ENCODE measurements at regions not wholly inside any gene's neighbourhood (a gene's known extent, or its start where the extent isn't known, plus 50 kb on each side); places are given as distances from the start of the nearest gene placed in this dataset.
A peak's percentile ranks its signal among the peaks of the same experiment; 100 is the strongest.
"Not testable (repeated sequence)": the region's sequence is repeated elsewhere in the genome, so short reads cannot be mapped to it uniquely, and the experiment has no call there.

DNA sequence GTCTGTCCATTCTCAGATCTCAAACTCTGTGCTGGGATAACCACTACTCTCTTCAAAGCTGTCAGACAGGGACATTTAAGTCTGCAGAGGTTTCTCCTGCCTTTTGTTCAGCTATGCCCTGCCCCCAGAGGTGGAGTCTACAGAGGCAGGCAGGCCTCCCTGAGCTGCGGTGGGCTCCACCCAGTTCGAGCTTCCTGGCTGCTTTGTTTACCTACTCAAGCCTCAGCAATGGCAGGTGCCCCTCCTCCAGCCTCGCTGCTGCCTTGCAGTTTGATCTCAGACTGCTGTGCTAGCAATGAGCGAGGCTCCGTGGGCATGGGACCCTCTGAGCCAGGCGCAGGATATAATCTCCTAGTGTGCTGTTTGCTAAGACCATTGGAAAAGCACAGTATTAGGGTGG, 53.1 kb upstream of the HUNK start:
- DNase-seq (ENCODE audit: low spot score) = not testable (repeated sequence)

- not testable (repeated sequence) for DNase-seq (ENCODE audit: low spot score)
These were observed 58.5 kb upstream of the HUNK start for GRCh38 chr21:31814356-31814755.

GRCh38 chr21:31813862-31814261, 59.0 kb upstream of the HUNK start:
- no peak for DNase-seq (ENCODE audit: low spot score)

DNA sequence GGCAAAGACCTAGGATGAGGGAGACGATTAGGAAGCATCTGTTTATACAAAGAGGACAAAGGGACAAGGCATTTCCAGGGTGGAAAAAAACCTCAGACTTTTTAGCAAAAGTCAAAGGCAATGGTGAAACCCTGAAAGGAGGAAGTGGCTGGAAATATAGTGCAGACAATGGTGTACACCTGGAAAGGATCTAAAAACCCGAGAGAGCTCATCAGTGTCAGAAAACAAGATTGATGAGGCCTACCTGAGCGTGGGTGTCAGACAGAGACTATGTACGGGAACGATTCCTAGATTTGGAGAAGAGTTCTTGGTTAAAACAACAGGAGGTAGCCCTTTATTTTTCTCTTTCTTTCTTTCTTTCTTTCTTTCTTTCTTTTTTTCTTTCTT, 68.8 kb upstream of the HUNK start:
- no peak for DNase-seq (ENCODE audit: low spot score)

- DNase-seq (ENCODE audit: low spot score) = no peak
These were observed 69.5 kb upstream of the HUNK start for GRCh38 chr21:31803039-31804007.

DNA sequence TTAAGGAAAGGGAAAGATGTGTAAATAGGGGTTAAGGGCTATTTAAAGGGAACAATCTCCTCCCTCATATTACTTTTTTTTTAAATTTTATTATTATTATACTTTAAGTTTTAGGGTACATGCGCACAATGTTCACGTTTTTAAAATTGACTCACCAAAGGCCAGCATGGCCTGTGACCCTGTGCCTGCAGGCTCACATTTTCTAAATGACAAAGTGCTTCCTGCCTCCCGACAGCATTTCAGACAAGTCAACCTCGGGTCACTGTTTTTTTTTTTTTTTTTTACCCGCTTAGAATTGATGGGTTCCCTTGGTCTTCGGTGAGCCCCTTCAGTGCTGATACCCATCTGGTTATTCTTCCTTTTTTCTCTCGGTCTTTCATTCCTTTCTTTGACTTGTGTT, 70.4 kb upstream of the SCAF4 start:
- DNase-seq (ENCODE audit: low spot score) = no peak

GRCh38 chr21:31801551-31802219, 69.8 kb upstream of the SCAF4 start:
- no peak for DNase-seq (ENCODE audit: low spot score)

DNA sequence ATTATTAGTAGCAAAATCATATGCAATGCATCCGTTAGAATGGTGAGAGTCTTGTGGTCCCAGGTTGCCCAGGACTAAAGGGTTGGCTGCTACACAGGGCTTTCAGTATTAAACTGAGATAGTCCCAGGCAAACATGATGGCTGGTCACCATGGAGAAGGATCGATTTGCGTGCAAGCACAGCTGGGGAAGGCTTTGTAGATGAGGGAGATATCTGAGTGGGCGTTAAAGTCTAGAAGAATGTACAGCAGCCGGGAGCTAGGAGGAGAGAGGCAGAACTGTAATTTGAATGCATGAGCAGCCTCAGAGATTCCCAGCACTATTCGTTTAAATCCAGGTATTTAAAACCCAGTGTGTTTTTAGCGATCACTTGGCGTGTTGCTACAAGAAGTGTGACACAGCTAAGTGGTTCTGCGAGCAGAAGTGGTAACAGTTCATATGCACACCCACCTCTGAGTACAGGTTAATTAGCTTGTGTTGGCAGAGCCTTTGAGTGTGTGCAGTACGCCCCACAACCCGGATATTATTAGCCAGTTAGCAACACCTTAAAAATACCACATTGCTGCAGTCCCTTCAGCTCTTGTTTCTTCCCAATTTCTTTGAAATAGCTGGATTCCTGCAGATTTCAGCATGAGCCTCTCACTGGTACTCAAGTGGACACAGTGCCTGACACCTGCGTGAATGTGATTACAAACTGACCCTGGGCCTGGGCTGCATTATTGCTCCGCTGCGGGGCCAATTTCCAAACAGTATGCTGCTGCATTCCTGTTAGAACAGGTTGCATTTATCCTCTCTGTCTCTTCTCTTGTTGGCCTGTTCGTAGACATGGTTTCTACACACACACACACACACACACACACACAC, 67.2 kb upstream of the SCAF4 start:
- DNase-seq (ENCODE audit: low spot score) = no peak

DNA sequence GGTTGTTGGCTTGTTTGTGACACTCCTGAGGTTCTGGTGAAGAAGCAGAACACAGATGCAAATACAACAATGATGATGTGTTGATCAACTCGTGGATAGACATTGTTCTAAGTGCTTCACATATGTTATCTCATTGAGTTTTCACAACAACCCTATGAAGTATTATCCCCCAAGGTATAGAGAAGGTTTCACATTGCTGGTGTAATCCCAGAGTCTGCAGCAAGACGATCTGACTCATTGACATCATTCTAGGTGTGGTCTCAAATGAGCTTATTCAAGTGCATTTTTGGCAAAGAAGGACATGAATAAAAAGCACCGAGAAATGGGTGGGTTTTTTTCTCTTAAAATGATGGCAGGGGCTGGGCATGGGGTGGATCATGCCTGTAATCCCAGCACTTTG, 64.1 kb upstream of the SCAF4 start:
- DNase-seq (ENCODE audit: low spot score) = no peak

DNA sequence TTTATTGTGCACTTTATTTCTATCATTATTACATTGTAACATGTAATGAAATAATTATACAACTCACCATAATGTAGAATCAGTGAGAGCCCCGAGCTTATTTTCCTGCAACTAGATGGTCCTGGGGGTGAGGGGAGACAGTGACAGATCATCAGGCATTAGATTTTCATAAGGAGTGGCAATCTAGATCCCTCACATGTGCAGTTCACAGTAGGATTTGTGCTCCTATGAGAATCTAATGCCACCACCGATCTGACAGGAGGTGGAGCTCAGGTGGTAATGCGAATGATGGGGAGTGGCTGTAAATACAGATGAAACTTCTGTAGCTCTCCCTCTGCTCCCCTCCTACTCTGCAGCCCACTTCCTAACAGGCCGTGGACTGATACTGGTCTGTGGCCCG, 58.5 kb upstream of the SCAF4 start:
- not testable (repeated sequence) for DNase-seq (ENCODE audit: low spot score)

DNA sequence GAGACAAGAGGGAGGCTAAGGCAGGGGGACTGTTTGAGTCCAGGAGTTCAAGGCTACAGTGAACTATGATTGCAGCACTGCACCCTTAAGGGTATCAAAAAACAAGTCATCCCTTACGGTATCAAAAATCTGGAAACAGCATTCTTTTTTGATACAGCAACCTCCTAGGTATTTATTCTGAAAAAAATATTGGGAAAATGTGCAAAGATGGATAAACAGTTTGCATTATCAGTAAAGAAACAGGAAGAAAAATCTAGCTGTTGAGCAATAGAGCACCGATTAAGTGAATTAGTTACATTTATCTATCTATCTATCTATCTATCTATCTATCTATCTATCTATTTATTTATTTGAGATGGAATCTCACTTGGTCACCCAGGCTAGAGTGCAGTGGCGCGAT, 56.7 kb upstream of the SCAF4 start:
- DNase-seq (ENCODE audit: low spot score) = no peak

- DNase-seq (ENCODE audit: low spot score) = not testable (repeated sequence)
These were observed 55.8 kb upstream of the SCAF4 start for GRCh38 chr21:31787691-31788090.

- no peak for DNase-seq (ENCODE audit: low spot score)
These were observed 54.4 kb upstream of the SCAF4 start for GRCh38 chr21:31786164-31786920.

DNA sequence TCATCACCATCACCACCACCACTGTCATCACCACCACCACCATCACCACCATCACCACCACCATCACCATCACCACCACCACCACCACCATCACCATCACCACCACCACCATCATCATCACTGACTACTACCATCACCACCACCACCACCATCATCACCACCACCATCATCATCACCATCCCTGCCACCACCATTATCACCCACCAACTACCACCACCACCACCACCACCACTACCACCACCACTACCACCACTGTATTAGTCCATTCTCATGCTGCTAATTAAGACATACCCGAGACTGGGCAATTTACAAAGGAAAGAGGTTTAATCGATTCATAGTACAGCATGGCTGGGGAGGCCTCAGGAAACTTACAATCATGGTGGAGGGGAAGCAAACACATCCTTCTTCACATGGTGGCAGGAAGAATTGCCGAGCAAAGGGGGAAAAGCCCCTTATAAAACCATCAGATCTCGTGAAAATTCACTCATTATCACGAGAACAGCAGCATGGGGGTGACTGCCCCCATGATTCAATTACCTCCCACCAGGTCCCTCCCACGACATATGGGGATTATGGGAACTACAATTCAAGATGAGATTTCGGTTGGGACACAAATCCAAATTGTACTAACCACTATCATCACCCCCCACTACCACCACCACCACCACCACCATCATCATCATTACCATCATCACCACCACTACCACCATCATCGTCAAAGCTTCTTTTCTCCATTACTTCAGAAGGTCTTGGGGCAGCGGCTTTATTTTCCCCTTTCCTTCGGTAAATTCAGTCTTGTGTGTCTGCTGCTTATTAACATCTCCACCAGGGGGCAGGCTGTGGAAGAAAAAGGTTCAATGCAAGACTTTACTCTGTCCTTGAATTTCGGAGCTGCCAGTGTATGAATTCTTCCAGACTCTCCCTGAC, 53.6 kb upstream of the SCAF4 start:
- DNase-seq (ENCODE audit: low spot score) = peak; percentile 64

DNA sequence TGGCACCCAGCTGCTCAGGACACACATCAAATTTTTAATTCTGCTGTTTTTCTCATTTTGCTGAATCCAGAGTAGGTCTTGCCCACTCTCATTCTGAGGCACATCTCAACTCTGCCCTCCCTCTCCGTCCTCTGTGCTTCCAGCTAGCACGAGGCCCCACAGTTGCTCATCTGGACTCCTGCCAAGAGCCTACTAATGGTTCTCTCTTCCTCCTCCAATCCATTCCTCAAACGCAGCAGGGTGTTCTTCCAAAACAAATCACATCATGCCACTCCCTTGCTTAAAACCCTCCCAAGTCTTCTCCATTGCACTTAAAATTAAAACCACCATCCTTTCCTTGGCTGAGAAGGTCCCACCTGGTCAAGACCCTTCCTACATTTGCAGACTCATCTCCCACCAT, 49.8 kb upstream of the SCAF4 start:
- peak; percentile 64 for DNase-seq (ENCODE audit: low spot score)
